ENCODE measurements at regions not wholly inside any gene's neighbourhood (a gene's known extent, or its start where the extent isn't known, plus 50 kb on each side); places are given as distances from the start of the nearest gene placed in this dataset.

- Mint-ChIP-seq H3K9me3 (peaks cover 27% of the 10 kb centered on the region), H3K36me3 (ENCODE audit: low read depth) (peaks cover 10% of the 10 kb centered on the region), H3K27me3 (no peaks in the 10 kb centered on the region), H3K27ac (no peak overlapping the region), H3K4me3 (no peak overlapping the region), H3K4me1 (peaks cover 17% of the 10 kb centered on the region)
- ChIA-PET CTCF (interaction anchor here (0.7 kb wide), 1 partner anchor 104 kb away, joined by 3 read pairs; no protein-coding TSS in a partner anchor), POLR2A (no interaction called here)
- no peak for DNase-seq
Observed at GRCh38 chr3:106276151-106276550, 407.3 kb upstream of the CBLB start.

DNA sequence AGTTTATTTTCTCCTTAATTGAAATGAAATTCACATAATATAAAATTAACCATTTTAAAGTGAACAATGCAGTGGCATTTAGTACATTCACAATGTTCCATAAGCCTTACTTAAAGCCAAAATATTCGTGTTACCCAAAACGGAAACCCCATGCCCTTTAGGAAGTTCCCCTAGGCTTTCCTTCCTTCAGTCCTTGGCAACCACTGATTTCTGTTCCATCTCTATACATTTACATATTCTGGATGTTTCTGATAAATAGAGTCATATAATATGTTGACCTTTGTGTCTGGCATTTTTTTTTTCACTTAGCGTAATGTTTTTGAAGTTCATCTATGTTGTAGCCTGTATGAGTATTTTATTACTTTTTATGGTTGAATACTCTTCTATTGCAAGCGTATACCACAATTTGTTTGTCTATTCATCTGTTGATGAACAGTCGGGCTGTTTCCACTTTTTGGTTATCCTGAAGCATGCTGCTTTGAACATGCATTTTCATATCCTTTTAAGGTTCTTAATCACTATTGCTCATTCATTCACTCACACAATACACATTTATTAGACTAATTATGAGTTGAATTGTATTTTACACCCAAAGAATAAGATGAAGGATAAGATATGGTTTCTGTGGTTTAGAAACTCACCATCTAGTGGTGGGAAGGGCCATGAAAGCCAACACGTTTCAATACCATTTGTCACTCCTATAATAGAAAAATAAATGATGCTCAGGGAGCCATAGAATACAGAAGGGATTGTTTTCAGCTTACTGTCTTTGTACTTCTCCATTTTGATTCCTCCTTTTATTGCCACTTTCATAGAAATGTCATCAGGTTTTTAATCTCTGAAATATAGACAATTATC lies 408.2 kb upstream of the CBLB start:
- no peak for DNase-seq
- POLR2A ChIA-PET: no interaction called here
- H3K27me3 Mint-ChIP-seq: no peaks in the 10 kb centered on the region
- peaks cover 25% of the 10 kb centered on the region for H3K9me3 Mint-ChIP-seq
- no peak overlapping the region for H3K27ac Mint-ChIP-seq
- CTCF ChIA-PET: interaction anchor here (0.8 kb wide), 1 partner anchor 551 kb away, joined by 3 read pairs; no protein-coding TSS in a partner anchor
- H3K4me3 Mint-ChIP-seq: no peak overlapping the region
- peaks cover 17% of the 10 kb centered on the region for H3K4me1 Mint-ChIP-seq
- H3K36me3 Mint-ChIP-seq (ENCODE audit: low read depth): peaks cover 10% of the 10 kb centered on the region

DNA sequence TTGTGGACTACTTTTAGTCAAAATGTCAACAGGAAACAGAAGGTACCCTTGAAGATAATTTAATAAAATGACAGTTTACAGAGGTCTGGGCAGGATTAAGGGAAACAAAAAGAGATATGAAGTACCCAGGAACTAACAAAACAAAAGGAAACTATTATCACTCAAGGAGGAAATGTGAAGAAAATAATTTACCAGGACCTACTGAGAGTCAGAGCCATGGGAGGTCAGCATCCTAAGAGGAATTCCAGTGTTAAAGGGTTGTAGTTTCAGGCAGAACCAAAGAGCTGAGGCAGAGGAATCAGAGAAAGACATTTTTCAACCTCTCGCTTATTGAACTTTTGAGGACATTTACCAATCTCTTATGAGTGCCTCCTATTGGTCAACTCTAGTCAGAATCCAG lies 408.9 kb upstream of the CBLB start:
- no peak for DNase-seq
- H3K4me1 Mint-ChIP-seq: peaks cover 17% of the 10 kb centered on the region
- H3K9me3 Mint-ChIP-seq: peaks cover 25% of the 10 kb centered on the region
- ChIA-PET POLR2A (no interaction called here), CTCF (interaction anchor here (0.8 kb wide), 1 partner anchor 552 kb away, joined by 3 read pairs; no protein-coding TSS in a partner anchor)
- no peaks in the 10 kb centered on the region for H3K27me3 Mint-ChIP-seq
- H3K4me3 Mint-ChIP-seq: no peak overlapping the region
- no peak overlapping the region for H3K27ac Mint-ChIP-seq
- peaks cover 10% of the 10 kb centered on the region for H3K36me3 Mint-ChIP-seq (ENCODE audit: low read depth)

DNA sequence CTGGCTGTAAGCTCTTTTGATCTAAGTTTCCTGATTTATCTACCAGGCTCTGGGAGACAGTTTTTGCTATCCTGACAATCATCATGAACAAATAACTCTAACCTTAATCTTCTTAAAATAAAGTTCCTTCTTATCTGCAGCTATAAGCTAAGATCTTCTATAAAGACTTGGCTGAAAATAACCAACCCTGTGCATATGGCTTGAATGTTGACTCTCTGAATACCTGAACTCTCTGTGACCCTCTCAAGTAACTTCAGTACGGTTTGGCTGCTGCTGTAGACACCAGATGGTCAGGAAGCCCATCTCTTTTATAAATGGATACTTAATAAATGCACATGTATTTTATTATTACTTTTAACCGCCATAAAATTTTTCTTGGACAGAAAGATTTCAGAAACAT lies 412.4 kb upstream of the CBLB start:
- Mint-ChIP-seq H3K27ac (no peak overlapping the region), H3K9me3 (peaks cover 23% of the 10 kb centered on the region), H3K4me3 (no peak overlapping the region), H3K27me3 (no peaks in the 10 kb centered on the region), H3K4me1 (peaks cover 11% of the 10 kb centered on the region), H3K36me3 (ENCODE audit: low read depth) (peaks cover 7% of the 10 kb centered on the region)
- CTCF ChIA-PET: no interaction called here
- POLR2A ChIA-PET: no interaction called here
- no peak for DNase-seq

GRCh38 chr3:106282943-106283342 lies 414.1 kb upstream of the CBLB start:
- CTCF ChIA-PET: no interaction called here
- POLR2A ChIA-PET: no interaction called here
- no peak overlapping the region for H3K4me3 Mint-ChIP-seq

DNA sequence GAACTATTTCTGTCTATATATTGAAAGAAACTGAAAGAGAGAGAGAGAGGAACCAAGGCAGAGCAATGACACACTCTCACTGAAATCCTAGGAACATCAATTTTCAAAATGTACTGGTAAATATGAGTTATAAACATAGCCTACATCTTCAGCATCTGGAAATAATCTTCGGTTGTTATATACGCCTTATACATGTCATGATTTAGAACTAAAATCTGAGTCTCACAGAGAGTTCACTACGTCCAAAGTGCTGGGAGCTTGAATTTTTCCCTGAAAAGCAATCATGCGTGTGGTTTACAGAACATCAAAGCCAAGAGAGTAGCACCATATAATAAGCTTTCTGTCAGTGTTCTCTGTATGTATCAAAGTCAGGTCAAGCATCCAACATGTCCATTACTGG lies 420.0 kb upstream of the CBLB start:
- ChIA-PET POLR2A (no interaction called here), CTCF (no interaction called here)
- Mint-ChIP-seq H3K9me3 (peaks cover 7% of the 10 kb centered on the region), H3K4me3 (no peak overlapping the region), H3K27me3 (no peaks in the 10 kb centered on the region), H3K36me3 (ENCODE audit: low read depth) (peaks cover 4% of the 10 kb centered on the region), H3K4me1 (peaks cover 6% of the 10 kb centered on the region), H3K27ac (no peak overlapping the region)
- no peak for DNase-seq

More at GRCh38 chr3:106282943-106283342, 414.1 kb upstream of the CBLB start:
- Mint-ChIP-seq H3K27me3 (no peaks in the 10 kb centered on the region), H3K27ac (no peak overlapping the region), H3K36me3 (ENCODE audit: low read depth) (peaks cover 7% of the 10 kb centered on the region), H3K4me1 (no peaks in the 10 kb centered on the region), H3K9me3 (peaks cover 20% of the 10 kb centered on the region)
- DNase-seq: no peak

GRCh38 chr3:106290304-106290997 lies 421.6 kb upstream of the CBLB start:
- Mint-ChIP-seq H3K4me3 (no peak overlapping the region), H3K27me3 (no peaks in the 10 kb centered on the region), H3K27ac (no peak overlapping the region), H3K9me3 (peaks cover 5% of the 10 kb centered on the region), H3K36me3 (ENCODE audit: low read depth) (peaks cover 4% of the 10 kb centered on the region), H3K4me1 (peaks cover 6% of the 10 kb centered on the region)
- no peak for DNase-seq
- CTCF ChIA-PET: no interaction called here
- POLR2A ChIA-PET: no interaction called here

DNA sequence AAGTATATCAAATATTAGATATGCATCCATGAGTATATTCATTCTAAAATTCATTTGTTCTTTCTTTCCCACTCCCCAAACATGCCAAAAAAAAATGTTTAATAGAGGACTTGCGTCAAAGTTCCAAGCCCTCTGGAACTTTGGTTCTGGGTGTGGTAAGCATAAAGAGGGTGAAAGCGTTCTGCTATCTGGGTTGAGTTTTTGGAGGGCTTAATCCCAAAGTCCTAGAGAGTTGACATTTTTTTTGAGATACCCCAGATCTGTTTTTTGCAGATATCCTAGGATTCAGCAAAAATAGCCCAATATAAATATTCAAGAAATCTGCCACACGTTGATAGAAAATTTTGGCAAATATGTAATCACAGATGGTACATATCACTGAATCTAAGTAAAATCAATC lies 424.3 kb upstream of the CBLB start:
- no peak for DNase-seq
- no peaks in the 10 kb centered on the region for H3K27me3 Mint-ChIP-seq
- POLR2A ChIA-PET: no interaction called here
- peaks cover 12% of the 10 kb centered on the region for H3K4me1 Mint-ChIP-seq
- peaks cover 11% of the 10 kb centered on the region for H3K9me3 Mint-ChIP-seq
- CTCF ChIA-PET: no interaction called here
- H3K36me3 Mint-ChIP-seq (ENCODE audit: low read depth): no peaks in the 10 kb centered on the region
- H3K4me3 Mint-ChIP-seq: no peak overlapping the region
- H3K27ac Mint-ChIP-seq: no peak overlapping the region

DNA sequence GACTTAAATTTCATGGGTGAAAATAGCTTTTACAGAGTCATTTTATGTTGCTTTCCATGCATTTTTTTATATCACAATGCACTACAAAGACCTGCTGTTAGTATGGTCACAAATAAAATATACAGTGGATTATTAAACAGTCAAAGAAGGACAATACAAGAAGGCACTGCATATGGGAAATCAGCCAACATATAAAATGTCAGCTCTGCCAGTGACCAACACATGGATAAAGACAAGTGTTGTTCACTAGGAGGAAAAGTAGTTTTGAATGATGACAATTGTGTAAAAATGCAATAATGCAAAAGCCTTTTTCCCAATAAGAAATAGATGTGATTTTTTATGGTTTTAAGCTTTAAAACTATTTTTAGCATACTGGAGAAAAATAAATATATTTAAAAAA lies 425.3 kb upstream of the CBLB start:
- Mint-ChIP-seq H3K36me3 (ENCODE audit: low read depth) (no peaks in the 10 kb centered on the region), H3K27ac (no peak overlapping the region), H3K27me3 (no peaks in the 10 kb centered on the region), H3K4me3 (no peak overlapping the region), H3K4me1 (peaks cover 16% of the 10 kb centered on the region), H3K9me3 (peaks cover 11% of the 10 kb centered on the region)
- DNase-seq: no peak
- ChIA-PET CTCF (no interaction called here), POLR2A (no interaction called here)

DNA sequence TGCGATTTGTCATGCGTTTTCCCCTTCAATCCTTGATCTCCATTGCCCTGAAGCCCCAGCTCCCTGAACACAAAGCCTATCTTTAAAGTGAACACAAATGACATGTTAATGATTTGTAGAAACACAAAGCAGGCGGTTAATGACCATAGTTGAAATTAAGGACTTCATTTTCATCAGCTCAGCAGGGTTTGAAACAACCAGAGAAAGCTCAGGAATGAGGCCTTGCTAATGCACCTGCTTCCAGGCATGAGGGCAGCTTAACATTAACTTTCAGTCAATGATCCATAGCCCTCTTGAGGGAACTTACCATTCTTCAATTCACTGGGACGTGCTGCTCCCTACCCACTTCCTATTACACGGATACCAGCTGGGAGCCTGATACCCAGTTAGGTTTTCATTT lies 427.2 kb upstream of the CBLB start:
- Mint-ChIP-seq H3K27me3 (no peaks in the 10 kb centered on the region), H3K36me3 (ENCODE audit: low read depth) (peaks cover 8% of the 10 kb centered on the region), H3K4me1 (peaks cover 26% of the 10 kb centered on the region), H3K27ac (no peak overlapping the region), H3K9me3 (peaks cover 11% of the 10 kb centered on the region), H3K4me3 (no peak overlapping the region)
- CTCF ChIA-PET: no interaction called here
- POLR2A ChIA-PET: interaction anchor here (0.7 to 0.9 kb wide), 2 partner anchors 43 to 200 kb away, joined by 3 to 4 read pairs; no protein-coding TSS in a partner anchor
- DNase-seq: no peak

GRCh38 chr3:106299300-106300098 lies 430.7 kb upstream of the CBLB start:
- H3K27me3 Mint-ChIP-seq: no peaks in the 10 kb centered on the region
- no peak overlapping the region for H3K4me3 Mint-ChIP-seq
- POLR2A ChIA-PET: interaction anchor here (1.0 kb wide), 1 partner anchor 34 kb away, joined by 3 read pairs; no protein-coding TSS in a partner anchor
- H3K4me1 Mint-ChIP-seq: peaks cover 49% of the 10 kb centered on the region
- peaks cover 11% of the 10 kb centered on the region for H3K9me3 Mint-ChIP-seq
- DNase-seq: peak; percentile 25
- CTCF ChIA-PET: no interaction called here
- peak overlapping the region; percentile 68 for H3K27ac Mint-ChIP-seq
- H3K36me3 Mint-ChIP-seq (ENCODE audit: low read depth): peaks cover 20% of the 10 kb centered on the region

- peak; percentile 20 for DNase-seq
- Mint-ChIP-seq H3K9me3 (peaks cover 7% of the 10 kb centered on the region), H3K4me3 (no peak overlapping the region), H3K27me3 (no peaks in the 10 kb centered on the region), H3K27ac (peak overlapping the region; percentile 1), H3K36me3 (ENCODE audit: low read depth) (peaks cover 29% of the 10 kb centered on the region), H3K4me1 (peaks cover 47% of the 10 kb centered on the region)
- POLR2A ChIA-PET: interaction anchor here (0.8 to 1.8 kb wide), 2 partner anchors 31 to 97 kb away, joined by 4 to 6 read pairs; no protein-coding TSS in a partner anchor
- CTCF ChIA-PET: interaction anchor here (0.7 to 1.3 kb wide), 2 partner anchors 30 to 762 kb away, joined by 3 read pairs; no protein-coding TSS in a partner anchor
Observed at GRCh38 chr3:106302451-106303221, 433.8 kb upstream of the CBLB start.

All from activated CD4-positive, alpha-beta memory T cell treated with anti-CD3 and anti-CD28 coated beads, Interleukin-2, amount 10 ng/mL, durations not matched to agents 7 days and 5 days (primary cell).